22Rv1 (cell line): ENCODE measurements at regions not wholly inside any gene's neighbourhood (a gene's known extent, or its start where the extent isn't known, plus 50 kb on each side); places are given as distances from the start of the nearest gene placed in this dataset.
"Not testable (repeated sequence)": the region's sequence is repeated elsewhere in the genome, so short reads cannot be mapped to it uniquely, and the experiment has no call there.

Source experiments
- H3K27ac ChIP-seq: fragments of 450-650 bp; 2 replicates; pipeline ENCODE4 v1.5.1; 2017
- CTCF ChIP-seq: fragments of 450-650 bp; IDR thresholded peaks from 2 replicates; pipeline ENCODE4 v1.5.1; 2017; ENCODE audit warnings: mild to moderate bottlenecking
- ZFX ChIP-seq: fragments of 450-650 bp; IDR thresholded peaks from 2 replicates; pipeline ENCODE4 v1.6.1; 2017; ENCODE audit warnings: antibody characterized with exemption, borderline replicate concordance

- no peak overlapping the region for H3K27ac ChIP-seq
- TF ChIP-seq ZFX: no peak
- no peak for TF ChIP-seq CTCF
Measured at GRCh38 chr4:59650861-59651260, 1549.3 kb upstream of the ADGRL3 start.

- H3K27ac ChIP-seq: no peak overlapping the region
- TF ChIP-seq ZFX: no peak
- TF ChIP-seq CTCF: no peak
Measured at GRCh38 chr4:59655996-59656395, 1544.1 kb upstream of the ADGRL3 start.

- no peak overlapping the region for H3K27ac ChIP-seq
- TF ChIP-seq ZFX (no peak), CTCF (no peak)
Measured at GRCh38 chr4:59664771-59665170, 1535.4 kb upstream of the ADGRL3 start.

GRCh38 chr4:59666645-59667044 lies 1533.5 kb upstream of the ADGRL3 start:
- H3K27ac ChIP-seq: no peak overlapping the region
- TF ChIP-seq CTCF (no peak), ZFX (no peak)

- no peak for TF ChIP-seq ZFX
- TF ChIP-seq CTCF: no peak
Measured at GRCh38 chr4:59671037-59671436, 1529.1 kb upstream of the ADGRL3 start.

GRCh38 chr4:59676389-59676788 lies 1523.7 kb upstream of the ADGRL3 start:
- TF ChIP-seq ZFX (no peak), CTCF (no peak)
- no peak overlapping the region for H3K27ac ChIP-seq

More at GRCh38 chr4:59671037-59671436, 1529.1 kb upstream of the ADGRL3 start:
- no peak overlapping the region for H3K27ac ChIP-seq

- not testable (repeated sequence) for H3K27ac ChIP-seq
Measured at GRCh38 chr4:59676992-59677391, 1523.1 kb upstream of the ADGRL3 start.

GRCh38 chr4:59685626-59686025 lies 1514.5 kb upstream of the ADGRL3 start:
- TF ChIP-seq ZFX (no peak), CTCF (no peak)
- H3K27ac ChIP-seq: no peak overlapping the region
